Panc1 (cell line): ENCODE measurements at regions not wholly inside any gene's neighbourhood (a gene's known extent, or its start where the extent isn't known, plus 50 kb on each side); places are given as distances from the start of the nearest gene placed in this dataset.

Source experiments
- ATAC-seq: fragments of 200-7000 bp; cut with Tn5 transposase; 2 replicates; pipeline ENCODE4 v1.9.1; 2020; ENCODE audit warnings: mild to moderate bottlenecking, moderate library complexity
- BruUV-seq: library from RNA; stranded (reverse); fragments of 400-500 nt; replicated peaks from 2 replicates; lab custom pipeline; 2021; lab: Mats Ljungman, UMichigan
- CTCF ChIA-PET: fragments of 300-600 bp; sonication (Branson Sonifier 250); formaldehyde crosslinking; loops from one replicate; lab custom pipeline; 2022; ENCODE audit warnings: antibody characterized with exemption; lab: Charles Lee
- POLR2A ChIA-PET: fragments of 300-600 bp; sonication (Branson Sonifier 250); formaldehyde crosslinking; loops from one replicate; lab custom pipeline; 2022; ENCODE audit warnings: antibody characterized with exemption; lab: Charles Lee
- DNase-seq: peaks from one replicate; pipeline ENCODE4 v3.0.0-alpha.2; 2010; ENCODE audit warnings: low read depth, low spot score
- H3K27ac ChIP-seq: 2 replicates; pipeline ENCODE4 v1.5.1; 2011; ENCODE audit warnings: mild to moderate bottlenecking, low read length, inconsistent platforms
- H3K27me3 ChIP-seq: fragments of 200-500 bp; sonication (Bioruptor generic); 2 replicates; pipeline ENCODE4 v1.6.0; 2014; ENCODE audit warnings: low read length, inconsistent platforms; ENCODE audit not compliant: control insufficient read depth, insufficient read depth
- H3K36me3 ChIP-seq: fragments of 200-500 bp; sonication (Bioruptor generic); 2 replicates; pipeline ENCODE4 v1.5.1; 2014; ENCODE audit warnings: inconsistent platforms, mild to moderate bottlenecking, low read length, moderate library complexity; ENCODE audit not compliant: control insufficient read depth, insufficient read depth
- H3K4me1 ChIP-seq: 2 replicates; pipeline ENCODE4 v1.5.1; 2011; ENCODE audit warnings: inconsistent platforms, mild to moderate bottlenecking, low read length, moderate library complexity; ENCODE audit not compliant: control insufficient read depth, insufficient read depth
- H3K4me3 ChIP-seq, 2 experiments: 2 replicates each; pipeline ENCODE4 v1.5.1; 2011 to 2012; ENCODE audit warnings: low read depth in 2 of 2, low read length in 2 of 2, mild to moderate bottlenecking in 2 of 2, inconsistent platforms in 1 of 2, moderate library complexity in 1 of 2
- H3K9me3 ChIP-seq: fragments of 200-500 bp; sonication (Bioruptor generic); 2 replicates; pipeline ENCODE4 v1.5.1; 2014; ENCODE audit warnings: low read depth, mild to moderate bottlenecking, inconsistent platforms, low read length, moderate library complexity; ENCODE audit not compliant: control insufficient read depth, insufficient read depth
- CTCF ChIP-seq: fragments of 450-650 bp; IDR thresholded peaks from 2 replicates; pipeline ENCODE4 v1.5.1; 2017; ENCODE audit warnings: mild to moderate bottlenecking
- POLR2AphosphoS5 ChIP-seq: IDR thresholded peaks from 2 replicates; pipeline ENCODE4 v1.6.1; 2012; ENCODE audit warnings: mild to moderate bottlenecking, low read depth, low read length, moderate library complexity
- REST ChIP-seq, 2 experiments: IDR thresholded peaks; 2 replicates each; pipeline ENCODE4 v1.6.1; 2011 to 2012; ENCODE audit warnings: low read depth in 2 of 2, control low read depth in 1 of 2, low read length in 1 of 2, mild to moderate bottlenecking in 1 of 2, moderate library complexity in 1 of 2; ENCODE audit not compliant: insufficient read depth in 1 of 2
- SIN3A ChIP-seq: IDR thresholded peaks from 2 replicates; pipeline ENCODE4 v1.6.1; 2012; ENCODE audit warnings: low read depth, mild to moderate bottlenecking, low read length, moderate library complexity, borderline replicate concordance; ENCODE audit not compliant: insufficient read depth
- TCF7L2 ChIP-seq: IDR thresholded peaks from 2 replicates; pipeline ENCODE4 v1.6.1; 2011; ENCODE audit warnings: mild to moderate bottlenecking, low read depth, low read length, inconsistent platforms
- in situ Hi-C: cut with HindIII; loops from 2 replicates; pipeline ENCODE4 v1.10.0; 2016; ENCODE audit warnings: low sequenced_read_pairs, low pct_unique_long_range_greater_than_20kb
- intact Hi-C: fragments of 100-400 bp; cut with micrococcal nuclease; formaldehyde crosslinking; loops from one replicate; pipeline ENCODE4 v1.10.0; 2022; ENCODE audit not compliant: unreplicated experiment

GRCh38 chr4:123966990-123967769, 570.6 kb downstream of the SPRY1 start:
- Histone ChIP-seq H3K9me3 (no peaks in the 10 kb centered on the region), H3K36me3 (no peaks in the 10 kb centered on the region), H3K27ac (no peak overlapping the region), H3K27me3 (no peaks in the 10 kb centered on the region), H3K4me1 (no peaks in the 10 kb centered on the region), H3K4me3 (no peak overlapping the region)
- intact Hi-C loops (no loop called here), in situ Hi-C loops (no loop called here)
- CTCF ChIA-PET = no interaction called here
- POLR2A ChIA-PET = no interaction called here
- DNase-seq = no peak
- TF ChIP-seq POLR2AphosphoS5 = no peak
- TF ChIP-seq REST (IDR thresholded peaks at IDR 0.05; ENCODE audit: insufficient read depth in 1 of 2, low read depth in 2 of 2, low read length in 1 of 2) = no peak
- no peak for TF ChIP-seq CTCF
- TF ChIP-seq TCF7L2 = no peak
- no peak for TF ChIP-seq SIN3A
- no TSS peak for BruUV-seq
- no peak for ATAC-seq

- Histone ChIP-seq H3K4me1 (no peaks in the 10 kb centered on the region; the same call in 1 of the 2 replicates), H3K27me3 (no peaks in the 10 kb centered on the region), H3K27ac (no peak overlapping the region), H3K9me3 (no peaks in the 10 kb centered on the region), H3K4me3 (no peak overlapping the region), H3K36me3 (no peaks in the 10 kb centered on the region)
- no peak for ATAC-seq
- no peak for DNase-seq
- ChIA-PET POLR2A (no interaction called here), CTCF (no interaction called here)
- no TSS peak for BruUV-seq
- in situ Hi-C loops (no loop called here), intact Hi-C loops (no loop called here)
- TF ChIP-seq CTCF (no peak), SIN3A (no peak), REST (IDR thresholded peaks at IDR 0.05; ENCODE audit: insufficient read depth in 1 of 2, low read depth in 2 of 2, low read length in 1 of 2) (no peak), TCF7L2 (no peak), POLR2AphosphoS5 (no peak)
These were observed 575.4 kb downstream of the SPRY1 start for GRCh38 chr4:123972031-123972430.
